H1 (cell line): ENCODE measurements at regions not wholly inside any gene's neighbourhood (a gene's known extent, or its start where the extent isn't known, plus 50 kb on each side); places are given as distances from the start of the nearest gene placed in this dataset.

Source experiments
- CTCF ChIP-seq, 3 experiments: IDR thresholded peaks; 1 replicate in 2 of 3; 2 replicates in 1 of 3; pipeline versions ENCODE4 v1.5.1 to v1.6.1; 2011; ENCODE audit warnings: low read length in 3 of 3, mild to moderate bottlenecking in 3 of 3, inconsistent platforms in 2 of 3, low read depth in 1 of 3, moderate library complexity in 1 of 3; ENCODE audit not compliant: insufficient read depth in 1 of 3; ENCODE audit errors: control extremely low read depth in 1 of 3
- RAD21 ChIP-seq, 2 experiments: IDR thresholded peaks in 1 of 2; conservative IDR thresholded peaks in 1 of 2; 2 replicates each; pipeline ENCODE4 v1.6.1; 2011; ENCODE audit warnings: low read depth in 2 of 2, low read length in 2 of 2, improper control_type of control experiment in 1 of 2, inconsistent platforms in 1 of 2, mild to moderate bottlenecking in 1 of 2, moderate library complexity in 1 of 2

GRCh38 chr12:30415777-30416176 is 279.9 kb downstream of the IPO8 start:
- no peak for TF ChIP-seq RAD21 (IDR thresholded peaks at IDR 0.05 in 1 of 2, conservative IDR thresholded peaks at IDR 0.05 in 1 of 2; ENCODE audit: low read depth in 2 of 2, low read length in 2 of 2)
- TF ChIP-seq CTCF (IDR thresholded peaks at IDR 0.05; ENCODE audit: control extremely low read depth in 1 of 3, insufficient read depth in 1 of 3, low read depth in 1 of 3, low read length in 3 of 3) = no peak
